Stomach (tissue), 4 donors: ENCODE measurements at regions not wholly inside any gene's neighbourhood (a gene's known extent, or its start where the extent isn't known, plus 50 kb on each side); places are given as distances from the start of the nearest gene placed in this dataset.

Experiments used
- POLR2A ChIP-seq, 4 donors: fragments of 450-650 bp; IDR thresholded peaks; one replicate each; pipeline ENCODE4 v1.6.1; 2016; ENCODE audit warnings: antibody characterized with exemption in 4 of 4, control low read depth in 2 of 4, mild to moderate bottlenecking in 1 of 4, moderate library complexity in 1 of 4
- TF ChIP-seq, protein P1 (sequence below), 7 experiments: fragments of 450-650 bp in 4 of 7; fragments of 200-600 bp in 3 of 7; sonication (generic) in 3 of 7; IDR thresholded peaks; one replicate each; pipeline ENCODE4 v1.5.1; 2016 to 2019; ENCODE audit warnings: antibody characterized with exemption in 7 of 7, control low read depth in 2 of 7, mild to moderate bottlenecking in 1 of 7

DNA sequence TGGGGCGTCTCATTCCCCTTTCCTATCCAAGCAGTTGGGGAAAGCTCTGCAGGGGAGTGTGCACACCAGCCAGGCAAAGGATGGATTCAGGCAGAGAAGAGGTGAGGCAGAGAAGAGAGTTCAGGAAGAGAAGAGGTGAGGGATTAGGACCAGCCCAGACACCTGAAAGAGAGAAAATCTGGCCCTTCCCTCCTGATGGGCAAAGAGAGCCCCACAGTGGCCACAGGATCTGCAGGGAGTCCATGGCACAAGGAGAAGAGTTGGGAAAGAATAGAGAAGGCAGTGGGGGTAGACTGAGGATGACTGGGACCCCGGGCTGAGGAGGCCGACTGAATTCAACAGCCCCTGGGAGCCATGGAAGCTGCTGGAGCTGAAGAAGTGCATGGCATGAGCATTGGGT lies 140.4 kb upstream of the ZMIZ1 start:
- TF ChIP-seq, protein P1, sequence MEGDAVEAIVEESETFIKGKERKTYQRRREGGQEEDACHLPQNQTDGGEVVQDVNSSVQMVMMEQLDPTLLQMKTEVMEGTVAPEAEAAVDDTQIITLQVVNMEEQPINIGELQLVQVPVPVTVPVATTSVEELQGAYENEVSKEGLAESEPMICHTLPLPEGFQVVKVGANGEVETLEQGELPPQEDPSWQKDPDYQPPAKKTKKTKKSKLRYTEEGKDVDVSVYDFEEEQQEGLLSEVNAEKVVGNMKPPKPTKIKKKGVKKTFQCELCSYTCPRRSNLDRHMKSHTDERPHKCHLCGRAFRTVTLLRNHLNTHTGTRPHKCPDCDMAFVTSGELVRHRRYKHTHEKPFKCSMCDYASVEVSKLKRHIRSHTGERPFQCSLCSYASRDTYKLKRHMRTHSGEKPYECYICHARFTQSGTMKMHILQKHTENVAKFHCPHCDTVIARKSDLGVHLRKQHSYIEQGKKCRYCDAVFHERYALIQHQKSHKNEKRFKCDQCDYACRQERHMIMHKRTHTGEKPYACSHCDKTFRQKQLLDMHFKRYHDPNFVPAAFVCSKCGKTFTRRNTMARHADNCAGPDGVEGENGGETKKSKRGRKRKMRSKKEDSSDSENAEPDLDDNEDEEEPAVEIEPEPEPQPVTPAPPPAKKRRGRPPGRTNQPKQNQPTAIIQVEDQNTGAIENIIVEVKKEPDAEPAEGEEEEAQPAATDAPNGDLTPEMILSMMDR (IDR thresholded peaks at IDR 0.05), result no peak
- no peak for TF ChIP-seq POLR2A (IDR thresholded peaks at IDR 0.05)
